Upper lobe of left lung (tissue), 6 donors: ENCODE measurements at regions not wholly inside any gene's neighbourhood (a gene's known extent, or its start where the extent isn't known, plus 50 kb on each side); places are given as distances from the start of the nearest gene placed in this dataset.

Source experiments
- ATAC-seq, 2 donors: fragments of 200-7000 bp; cut with Tn5 transposase; one replicate each; pipeline ENCODE4 v1.9.1; 2022; ENCODE audit warnings: mild to moderate bottlenecking in 2 of 2, moderate library complexity in 2 of 2; ENCODE audit not compliant: low FRiP score in 2 of 2
- DNase-seq, 2 donors: peaks; one replicate each; pipeline ENCODE4 v3.0.0-alpha.2; 2019 to 2020
- H3K27ac ChIP-seq, 4 donors: fragments of 200-600 bp; sonication (generic); one replicate each; pipeline ENCODE4 v1.5.1; 2016 to 2019
- H3K27me3 ChIP-seq, 4 donors: fragments of 200-600 bp; sonication (generic); one replicate each; pipeline ENCODE4 v1.5.1; 2017 to 2019
- H3K36me3 ChIP-seq, 4 donors: fragments of 200-600 bp; sonication (generic); one replicate each; pipeline ENCODE4 v1.5.1; 2016 to 2019
- H3K4me1 ChIP-seq, 4 donors: fragments of 200-600 bp; sonication (generic); one replicate each; pipeline ENCODE4 v1.5.1; 2018 to 2019
- H3K4me3 ChIP-seq, 4 donors: fragments of 200-600 bp; sonication (generic); one replicate each; pipeline ENCODE4 v1.5.1; 2017 to 2019; ENCODE audit warnings: mild to moderate bottlenecking in 2 of 4, moderate library complexity in 1 of 4
- H3K9me3 ChIP-seq, 4 donors: fragments of 200-600 bp; sonication (generic); one replicate each; pipeline ENCODE4 v1.5.1; 2018 to 2019
- CTCF ChIP-seq, 6 experiments: fragments of 450-650 bp in 4 of 6; fragments of 200-600 bp in 2 of 6; sonication (generic) in 2 of 6; IDR thresholded peaks; one replicate each; pipeline ENCODE4 v1.5.1; 2016 to 2019; ENCODE audit warnings: antibody characterized with exemption in 6 of 6
- EP300 ChIP-seq, 4 donors: sonication (generic); formaldehyde crosslinking; IDR thresholded peaks; one replicate each; pipeline ENCODE4 v1.5.1; 2017; ENCODE audit warnings: antibody characterized with exemption in 4 of 4, control low read depth in 2 of 4
- POLR2A ChIP-seq, 4 donors: fragments of 450-650 bp; IDR thresholded peaks; one replicate each; pipeline ENCODE4 v1.5.1; 2016 to 2017; ENCODE audit warnings: antibody characterized with exemption in 4 of 4, mild to moderate bottlenecking in 2 of 4
- POLR2AphosphoS5 ChIP-seq, 2 donors: sonication (generic); formaldehyde crosslinking; IDR thresholded peaks; one replicate each; pipeline ENCODE4 v1.5.1; 2017; ENCODE audit warnings: antibody characterized with exemption in 2 of 2
- WGBS, 2 donors: methylation state at CpG; one replicate each; pipeline ENCODE4 v1.1.5; 2017 to 2018; 5-methylcytosine and 5-hydroxymethylcytosine counted together
- donor health status: DM: no; HTN: no; CAD: no; lungs with moderate emphysema.
- donor health status: DM: no; HTN: yes; CAD: no; lungs with severe emphysema.

- TF ChIP-seq CTCF (IDR thresholded peaks at IDR 0.05) = no peak
- no peaks in the 10 kb centered on the region for H3K4me1 ChIP-seq
- no peak overlapping the region for H3K4me3 ChIP-seq
- H3K27ac ChIP-seq = no peak overlapping the region
- H3K27me3 ChIP-seq = no peaks in the 10 kb centered on the region
- H3K9me3 ChIP-seq = no peaks in the 10 kb centered on the region
- no peak for DNase-seq
- no peak for ATAC-seq
- no peaks in the 10 kb centered on the region for H3K36me3 ChIP-seq
- WGBS, 2 donors = 57 to 64% methylated on average over 1 of the region's 1 CpG
Observed at GRCh38 chr1:118396279-118396678, 211.3 kb upstream of the SPAG17 start.

GRCh38 chr1:118395430-118395991 is 210.5 kb upstream of the SPAG17 start:
- H3K36me3 ChIP-seq = no peaks in the 10 kb centered on the region
- no peaks in the 10 kb centered on the region for H3K9me3 ChIP-seq
- H3K27ac ChIP-seq = no peak overlapping the region
- ATAC-seq (no peak), DNase-seq (no peak)
- H3K4me3 ChIP-seq = no peak overlapping the region
- H3K4me1 ChIP-seq = no peaks in the 10 kb centered on the region
- TF ChIP-seq POLR2AphosphoS5 (IDR thresholded peaks at IDR 0.05) (no peak), CTCF (IDR thresholded peaks at IDR 0.05) (no peak), POLR2A (IDR thresholded peaks at IDR 0.05) (no peak), EP300 (IDR thresholded peaks at IDR 0.05) (no peak)
- H3K27me3 ChIP-seq = no peaks in the 10 kb centered on the region
- 61 to 79% methylated on average over 7 of the region's 7 CpGs for WGBS, 2 donors

GRCh38 chr1:118390955-118391354 is 205.9 kb upstream of the SPAG17 start:
- Histone ChIP-seq H3K27ac (no peak overlapping the region), H3K36me3 (no peaks in the 10 kb centered on the region), H3K4me3 (no peak overlapping the region), H3K27me3 (no peaks in the 10 kb centered on the region), H3K4me1 (no peaks in the 10 kb centered on the region), H3K9me3 (no peaks in the 10 kb centered on the region)
- TF ChIP-seq CTCF (IDR thresholded peaks at IDR 0.05) (no peak), EP300 (IDR thresholded peaks at IDR 0.05) (no peak), POLR2A (IDR thresholded peaks at IDR 0.05) (no peak), POLR2AphosphoS5 (IDR thresholded peaks at IDR 0.05) (no peak)
- DNase-seq (no peak), ATAC-seq (no peak)
- 92 to 100% methylated on average over 1 of the region's 1 CpG for WGBS, 2 donors

GRCh38 chr1:118388301-118388959 is 203.4 kb upstream of the SPAG17 start:
- H3K4me1 ChIP-seq = no peaks in the 10 kb centered on the region

More at GRCh38 chr1:118388301-118388959, 203.4 kb upstream of the SPAG17 start:
- Histone ChIP-seq H3K9me3 (no peaks in the 10 kb centered on the region), H3K27me3 (no peaks in the 10 kb centered on the region), H3K4me3 (no peak overlapping the region), H3K36me3 (no peaks in the 10 kb centered on the region), H3K27ac (no peak overlapping the region)
- 80 to 87% methylated on average over 4 of the region's 4 CpGs for WGBS, 2 donors
- TF ChIP-seq EP300 (IDR thresholded peaks at IDR 0.05) (no peak), POLR2AphosphoS5 (IDR thresholded peaks at IDR 0.05) (no peak), POLR2A (IDR thresholded peaks at IDR 0.05) (no peak), CTCF (IDR thresholded peaks at IDR 0.05) (no peak)
- no peak for ATAC-seq
- DNase-seq = no peak
